ENCODE measurements at regions not wholly inside any gene's neighbourhood (a gene's known extent, or its start where the extent isn't known, plus 50 kb on each side); places are given as distances from the start of the nearest gene placed in this dataset.

DNA sequence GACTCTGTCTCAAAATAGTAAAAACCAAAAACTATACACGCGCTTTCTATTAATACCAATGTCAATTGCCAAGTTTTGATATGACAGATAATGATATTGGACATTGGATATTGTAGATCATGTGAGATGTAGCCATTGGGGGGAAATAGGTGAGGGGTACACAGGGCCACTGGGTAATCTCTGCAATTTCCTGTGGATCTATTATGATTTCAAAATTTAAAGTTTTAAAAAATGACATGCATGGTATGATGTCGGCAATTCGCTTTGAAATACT lies 266.0 kb downstream of the PARN start:
- TF ChIP-seq, protein P1, sequence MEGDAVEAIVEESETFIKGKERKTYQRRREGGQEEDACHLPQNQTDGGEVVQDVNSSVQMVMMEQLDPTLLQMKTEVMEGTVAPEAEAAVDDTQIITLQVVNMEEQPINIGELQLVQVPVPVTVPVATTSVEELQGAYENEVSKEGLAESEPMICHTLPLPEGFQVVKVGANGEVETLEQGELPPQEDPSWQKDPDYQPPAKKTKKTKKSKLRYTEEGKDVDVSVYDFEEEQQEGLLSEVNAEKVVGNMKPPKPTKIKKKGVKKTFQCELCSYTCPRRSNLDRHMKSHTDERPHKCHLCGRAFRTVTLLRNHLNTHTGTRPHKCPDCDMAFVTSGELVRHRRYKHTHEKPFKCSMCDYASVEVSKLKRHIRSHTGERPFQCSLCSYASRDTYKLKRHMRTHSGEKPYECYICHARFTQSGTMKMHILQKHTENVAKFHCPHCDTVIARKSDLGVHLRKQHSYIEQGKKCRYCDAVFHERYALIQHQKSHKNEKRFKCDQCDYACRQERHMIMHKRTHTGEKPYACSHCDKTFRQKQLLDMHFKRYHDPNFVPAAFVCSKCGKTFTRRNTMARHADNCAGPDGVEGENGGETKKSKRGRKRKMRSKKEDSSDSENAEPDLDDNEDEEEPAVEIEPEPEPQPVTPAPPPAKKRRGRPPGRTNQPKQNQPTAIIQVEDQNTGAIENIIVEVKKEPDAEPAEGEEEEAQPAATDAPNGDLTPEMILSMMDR (IDR thresholded peaks at IDR 0.05; ENCODE audit: insufficient read depth, low read length) = no peak
- no peak for TF ChIP-seq POLR2AphosphoS5 (IDR thresholded peaks at IDR 0.05; ENCODE audit: low read depth)
- no peak for TF ChIP-seq SPI1 (IDR thresholded peaks at IDR 0.05; ENCODE audit: borderline replicate concordance, low read depth)
- TF ChIP-seq, protein P2, sequence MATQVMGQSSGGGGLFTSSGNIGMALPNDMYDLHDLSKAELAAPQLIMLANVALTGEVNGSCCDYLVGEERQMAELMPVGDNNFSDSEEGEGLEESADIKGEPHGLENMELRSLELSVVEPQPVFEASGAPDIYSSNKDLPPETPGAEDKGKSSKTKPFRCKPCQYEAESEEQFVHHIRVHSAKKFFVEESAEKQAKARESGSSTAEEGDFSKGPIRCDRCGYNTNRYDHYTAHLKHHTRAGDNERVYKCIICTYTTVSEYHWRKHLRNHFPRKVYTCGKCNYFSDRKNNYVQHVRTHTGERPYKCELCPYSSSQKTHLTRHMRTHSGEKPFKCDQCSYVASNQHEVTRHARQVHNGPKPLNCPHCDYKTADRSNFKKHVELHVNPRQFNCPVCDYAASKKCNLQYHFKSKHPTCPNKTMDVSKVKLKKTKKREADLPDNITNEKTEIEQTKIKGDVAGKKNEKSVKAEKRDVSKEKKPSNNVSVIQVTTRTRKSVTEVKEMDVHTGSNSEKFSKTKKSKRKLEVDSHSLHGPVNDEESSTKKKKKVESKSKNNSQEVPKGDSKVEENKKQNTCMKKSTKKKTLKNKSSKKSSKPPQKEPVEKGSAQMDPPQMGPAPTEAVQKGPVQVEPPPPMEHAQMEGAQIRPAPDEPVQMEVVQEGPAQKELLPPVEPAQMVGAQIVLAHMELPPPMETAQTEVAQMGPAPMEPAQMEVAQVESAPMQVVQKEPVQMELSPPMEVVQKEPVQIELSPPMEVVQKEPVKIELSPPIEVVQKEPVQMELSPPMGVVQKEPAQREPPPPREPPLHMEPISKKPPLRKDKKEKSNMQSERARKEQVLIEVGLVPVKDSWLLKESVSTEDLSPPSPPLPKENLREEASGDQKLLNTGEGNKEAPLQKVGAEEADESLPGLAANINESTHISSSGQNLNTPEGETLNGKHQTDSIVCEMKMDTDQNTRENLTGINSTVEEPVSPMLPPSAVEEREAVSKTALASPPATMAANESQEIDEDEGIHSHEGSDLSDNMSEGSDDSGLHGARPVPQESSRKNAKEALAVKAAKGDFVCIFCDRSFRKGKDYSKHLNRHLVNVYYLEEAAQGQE (IDR thresholded peaks at IDR 0.05; ENCODE audit: insufficient replicate concordance, low read depth) = no peak
- TF ChIP-seq GABPA (IDR thresholded peaks at IDR 0.05; ENCODE audit: low read depth) = no peak
